GM12865 (cell line): ENCODE measurements at regions not wholly inside any gene's neighbourhood (a gene's known extent, or its start where the extent isn't known, plus 50 kb on each side); places are given as distances from the start of the nearest gene placed in this dataset.

Experiments used
- DNase-seq: peaks from one replicate; pipeline ENCODE4 v3.0.0; 2010; ENCODE audit warnings: low read depth
- H3K4me3 ChIP-seq: 2 replicates; pipeline ENCODE4 v1.5.1; 2011; ENCODE audit warnings: mild to moderate bottlenecking, low read depth, low read length, control low read depth
- TF ChIP-seq, protein P1 (sequence below): IDR thresholded peaks from 2 replicates; pipeline ENCODE4 v1.5.1; 2011; ENCODE audit warnings: low read length, control low read depth, low read depth, inconsistent platforms; ENCODE audit not compliant: insufficient read depth; ENCODE audit errors: missing control alignments

DNA sequence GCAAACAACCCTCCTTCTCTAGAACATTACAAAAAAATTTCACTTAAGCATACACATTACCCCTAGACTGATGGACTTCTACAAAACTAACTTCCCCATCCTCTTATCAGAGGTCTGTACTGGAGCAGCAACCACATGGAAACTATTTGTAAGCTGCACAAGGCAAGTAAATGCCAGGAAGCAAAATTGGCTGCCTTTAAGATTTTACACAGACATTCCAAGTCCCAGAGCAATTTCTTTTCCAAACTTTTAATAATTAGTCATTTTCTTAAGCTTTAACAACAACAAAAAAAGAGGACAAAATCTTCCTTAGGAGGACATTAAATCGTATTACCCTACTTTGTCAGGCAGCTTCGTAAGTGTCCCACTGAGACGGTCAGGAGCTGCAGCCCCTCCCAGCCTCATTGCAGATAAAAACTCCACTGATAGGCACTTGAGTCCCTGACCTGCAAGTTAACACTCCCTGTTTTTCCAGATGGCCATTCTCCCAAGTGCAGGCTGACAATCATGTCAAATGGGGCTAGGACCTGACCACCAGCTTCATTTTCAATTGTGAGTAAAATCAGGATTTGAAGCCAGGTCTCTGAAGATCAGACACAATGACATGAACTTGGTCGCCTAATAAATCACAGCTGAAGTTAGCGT is 680.1 kb downstream of the DIAPH3 start:
- H3K4me3 ChIP-seq: no peak overlapping the region
- DNase-seq: no peak
- TF ChIP-seq, protein P1, sequence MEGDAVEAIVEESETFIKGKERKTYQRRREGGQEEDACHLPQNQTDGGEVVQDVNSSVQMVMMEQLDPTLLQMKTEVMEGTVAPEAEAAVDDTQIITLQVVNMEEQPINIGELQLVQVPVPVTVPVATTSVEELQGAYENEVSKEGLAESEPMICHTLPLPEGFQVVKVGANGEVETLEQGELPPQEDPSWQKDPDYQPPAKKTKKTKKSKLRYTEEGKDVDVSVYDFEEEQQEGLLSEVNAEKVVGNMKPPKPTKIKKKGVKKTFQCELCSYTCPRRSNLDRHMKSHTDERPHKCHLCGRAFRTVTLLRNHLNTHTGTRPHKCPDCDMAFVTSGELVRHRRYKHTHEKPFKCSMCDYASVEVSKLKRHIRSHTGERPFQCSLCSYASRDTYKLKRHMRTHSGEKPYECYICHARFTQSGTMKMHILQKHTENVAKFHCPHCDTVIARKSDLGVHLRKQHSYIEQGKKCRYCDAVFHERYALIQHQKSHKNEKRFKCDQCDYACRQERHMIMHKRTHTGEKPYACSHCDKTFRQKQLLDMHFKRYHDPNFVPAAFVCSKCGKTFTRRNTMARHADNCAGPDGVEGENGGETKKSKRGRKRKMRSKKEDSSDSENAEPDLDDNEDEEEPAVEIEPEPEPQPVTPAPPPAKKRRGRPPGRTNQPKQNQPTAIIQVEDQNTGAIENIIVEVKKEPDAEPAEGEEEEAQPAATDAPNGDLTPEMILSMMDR: no peak

DNA sequence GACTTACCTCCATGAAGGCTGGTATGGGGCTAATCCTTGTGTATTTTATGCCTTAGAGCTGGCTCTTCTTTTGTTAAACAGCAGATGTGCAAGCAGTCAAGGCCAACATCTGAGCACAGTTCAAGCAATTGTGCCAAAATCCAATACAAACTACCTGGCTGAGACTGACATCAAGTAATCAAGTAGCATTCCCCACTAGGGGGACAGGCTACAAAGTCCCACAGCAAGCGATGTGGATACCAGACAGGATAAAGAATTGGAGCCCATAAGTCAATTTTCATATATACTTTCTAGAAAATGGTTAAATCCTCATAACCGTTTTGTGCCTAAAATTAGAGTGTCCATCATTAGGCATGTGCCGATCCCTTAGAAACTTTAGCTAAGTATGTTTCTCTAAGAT is 675.8 kb downstream of the DIAPH3 start:
- H3K4me3 ChIP-seq: no peak overlapping the region
- DNase-seq: no peak
- TF ChIP-seq, protein P1: no peak

DNA sequence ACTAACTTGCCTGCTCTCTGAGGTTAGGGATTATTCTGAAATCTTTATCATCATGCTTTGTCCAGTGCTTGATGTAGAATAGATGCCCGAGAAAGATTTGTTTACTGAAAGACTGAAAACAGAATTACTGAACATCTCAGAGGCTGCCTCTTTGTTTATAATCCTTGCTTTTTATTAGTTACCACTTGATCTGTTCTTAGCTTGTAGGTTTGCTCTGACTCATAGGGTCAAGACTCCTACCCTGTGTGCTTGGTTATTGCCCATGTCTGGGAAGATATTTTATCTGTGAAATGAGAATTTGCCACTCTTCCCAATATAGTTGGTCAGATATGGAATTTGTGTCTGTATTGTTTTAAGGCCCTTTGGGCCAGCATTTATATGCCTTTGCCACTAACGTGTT is 675.3 kb downstream of the DIAPH3 start:
- DNase-seq: no peak
- H3K4me3 ChIP-seq: no peak overlapping the region
- TF ChIP-seq, protein P1: no peak

DNA sequence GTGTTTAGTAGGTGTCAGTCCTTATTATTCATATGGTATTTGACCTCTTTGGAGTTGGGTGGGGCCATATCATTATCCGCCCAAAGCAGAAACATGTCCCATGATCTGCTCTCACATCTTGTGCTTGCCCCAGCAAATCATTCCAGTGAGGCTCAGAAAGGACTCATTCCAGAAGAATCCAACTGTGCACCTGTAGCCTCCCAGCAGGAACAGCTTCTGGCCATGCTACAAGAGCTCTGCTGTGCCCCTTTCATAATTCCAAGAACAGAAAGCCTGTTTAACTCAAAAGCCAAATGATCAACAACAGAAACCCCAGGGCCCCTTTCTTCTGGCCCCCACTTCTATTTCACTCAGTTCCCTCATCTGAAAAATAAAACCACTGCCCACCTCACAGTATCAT is 673.1 kb downstream of the DIAPH3 start:
- TF ChIP-seq, protein P1: no peak
- no peak for DNase-seq
- H3K4me3 ChIP-seq: no peak overlapping the region

DNA sequence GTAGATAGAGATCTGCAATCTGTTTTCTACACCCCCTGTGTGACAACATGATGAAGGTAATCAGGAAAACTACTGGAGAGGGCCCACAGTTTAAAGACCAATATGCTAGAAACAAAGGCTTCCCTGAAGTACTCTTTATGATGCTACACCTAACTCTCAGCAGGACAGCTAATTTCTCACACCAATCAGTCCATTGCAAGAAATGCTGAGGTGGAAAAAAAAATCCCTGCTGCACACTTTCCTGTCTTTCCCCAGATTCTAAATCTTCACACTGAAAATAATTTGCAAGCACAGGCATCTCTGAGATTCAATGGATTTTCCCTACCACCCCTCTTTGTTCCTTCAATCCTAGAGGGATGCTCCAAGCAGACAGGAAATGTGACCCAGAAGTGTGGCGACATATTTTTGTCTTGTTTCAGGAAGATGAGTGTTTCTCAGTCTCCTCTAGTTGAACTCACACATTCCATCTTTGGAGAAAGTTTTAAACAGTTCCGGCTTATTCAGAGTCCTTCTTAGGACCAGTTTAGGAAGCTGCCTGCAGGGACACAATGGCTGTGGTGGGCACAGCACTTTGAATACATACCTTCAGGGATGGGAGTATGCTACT is 671.6 kb downstream of the DIAPH3 start:
- no peak for DNase-seq
- no peak overlapping the region for H3K4me3 ChIP-seq
- TF ChIP-seq, protein P1: no peak

DNA sequence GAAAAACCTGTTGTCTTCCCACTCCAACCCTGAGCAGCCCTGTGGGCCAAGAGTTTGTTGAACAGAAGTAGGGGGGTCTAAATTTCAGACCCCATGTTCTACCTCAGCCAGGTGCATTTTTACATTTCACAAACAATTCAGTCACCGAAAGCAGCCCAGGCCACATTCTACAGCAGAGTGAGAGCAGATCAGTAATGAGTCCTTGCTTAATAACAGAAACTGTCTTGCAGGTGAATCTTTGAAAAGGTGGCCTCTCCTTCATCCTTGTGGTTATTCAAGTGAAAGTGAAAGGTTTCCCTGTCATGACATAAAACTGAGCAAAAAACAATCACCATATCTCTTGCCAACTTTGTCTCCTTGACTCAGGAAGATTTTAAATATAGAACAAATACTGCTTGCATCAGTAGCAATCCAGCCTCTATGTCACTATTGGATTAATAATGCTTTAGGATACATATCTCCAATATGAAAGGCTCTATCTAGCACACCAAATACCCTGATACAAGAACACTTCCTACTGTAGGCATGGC is 670.2 kb downstream of the DIAPH3 start:
- TF ChIP-seq, protein P1: no peak
- H3K4me3 ChIP-seq: no peak overlapping the region
- peak; percentile 4 for DNase-seq

DNA sequence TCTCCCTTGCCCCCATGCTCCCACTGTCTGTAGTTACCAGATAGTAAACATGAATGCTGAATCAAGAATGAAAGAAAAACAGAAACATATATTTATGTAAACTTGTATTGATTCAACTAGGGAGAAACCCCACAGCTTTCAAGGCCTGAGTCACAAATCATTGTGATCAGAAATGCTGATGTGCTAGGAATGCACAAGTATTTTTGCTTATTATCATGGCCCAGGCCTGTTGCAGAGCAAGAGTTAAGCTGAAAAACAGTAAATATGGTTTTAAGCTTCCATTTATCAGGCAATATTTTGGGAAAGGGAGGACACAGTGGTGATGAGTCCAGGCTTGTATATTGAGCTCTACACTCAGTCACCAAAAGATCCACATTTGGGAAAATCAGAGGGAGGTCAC is 669.6 kb downstream of the DIAPH3 start:
- TF ChIP-seq, protein P1: no peak
- H3K4me3 ChIP-seq: no peak overlapping the region
- DNase-seq: no peak
